Liver (tissue), 8 donors: ENCODE measurements at regions not wholly inside any gene's neighbourhood (a gene's known extent, or its start where the extent isn't known, plus 50 kb on each side); places are given as distances from the start of the nearest gene placed in this dataset.
A peak's percentile ranks its signal among the peaks of the same experiment; 100 is the strongest.

Source experiments
- DNase-seq: peaks from one replicate; pipeline ENCODE4 v3.0.0-alpha.2; 2017; ENCODE audit warnings: low spot score
- H3K27ac ChIP-seq, 2 donors: one replicate each; pipeline ENCODE4 v1.7.0; 2013; ENCODE audit warnings: inconsistent platforms in 2 of 2, low read length in 2 of 2, control low read depth in 1 of 2, low read depth in 1 of 2, mild to moderate bottlenecking in 1 of 2
- H3K27me3 ChIP-seq, 4 donors: one replicate each; pipeline versions ENCODE4 v1.6.1 to v1.7.0; 2013; ENCODE audit warnings: low read length in 3 of 4, inconsistent platforms in 1 of 4, mild to moderate bottlenecking in 1 of 4, moderate library complexity in 1 of 4; ENCODE audit not compliant: control insufficient read depth in 4 of 4, insufficient read depth in 4 of 4
- H3K36me3 ChIP-seq, 4 donors: one replicate each; pipeline versions ENCODE4 v1.6.1 to v1.7.0; 2013; ENCODE audit warnings: low read length in 3 of 4, mild to moderate bottlenecking in 3 of 4, low read depth in 1 of 4, moderate library complexity in 1 of 4; ENCODE audit not compliant: control insufficient read depth in 4 of 4, insufficient read depth in 3 of 4
- H3K4me1 ChIP-seq, 4 donors: one replicate each; pipeline versions ENCODE4 v1.6.1 to v1.7.0; 2013; ENCODE audit warnings: low read length in 3 of 4, mild to moderate bottlenecking in 3 of 4, moderate library complexity in 1 of 4; ENCODE audit not compliant: control insufficient read depth in 4 of 4, insufficient read depth in 4 of 4
- H3K4me3 ChIP-seq, 3 donors: one replicate each; pipeline versions ENCODE4 v1.6.1 to v1.7.0; 2013; ENCODE audit warnings: low read length in 3 of 3, control low read depth in 1 of 3, low read depth in 1 of 3, mild to moderate bottlenecking in 1 of 3
- H3K9ac ChIP-seq, 2 donors: one replicate each; pipeline ENCODE4 v1.7.0; 2013; ENCODE audit warnings: low read length in 2 of 2, mild to moderate bottlenecking in 2 of 2, moderate library complexity in 2 of 2, control low read depth in 1 of 2, low read depth in 1 of 2
- H3K9me3 ChIP-seq, 4 donors: one replicate each; pipeline versions ENCODE4 v1.6.1 to v1.7.0; 2013; ENCODE audit warnings: low read length in 3 of 4; ENCODE audit not compliant: control insufficient read depth in 4 of 4
- CTCF ChIP-seq: fragments of 150-350 bp; IDR thresholded peaks from 2 replicates; pipeline ENCODE4 v1.5.1; 2017; ENCODE audit warnings: improper control_type of control experiment, low read depth, low read length; ENCODE audit not compliant: missing input control
- EGR1 ChIP-seq, 2 donors: IDR thresholded peaks; 2 replicates each; pipeline ENCODE4 v1.6.1; 2016 to 2018; ENCODE audit warnings: antibody characterized with exemption in 2 of 2, low read depth in 2 of 2
- FOXA1 ChIP-seq: IDR thresholded peaks from 2 replicates; pipeline ENCODE4 v1.6.1; 2016; ENCODE audit warnings: antibody characterized with exemption
- FOXA2 ChIP-seq: IDR thresholded peaks from 2 replicates; pipeline ENCODE4 v1.6.1; 2016; ENCODE audit warnings: antibody characterized with exemption
- HNF4A ChIP-seq, 2 donors: conservative IDR thresholded peaks; 2 replicates each; pipeline ENCODE4 v1.6.1; 2016; ENCODE audit warnings: antibody characterized with exemption in 2 of 2, mild to moderate bottlenecking in 2 of 2
- HNF4G ChIP-seq: IDR thresholded peaks from 2 replicates; pipeline ENCODE4 v1.6.1; 2016; ENCODE audit warnings: antibody characterized with exemption
- NR2F2 ChIP-seq: IDR thresholded peaks from 2 replicates; pipeline ENCODE4 v1.6.1; 2016; ENCODE audit warnings: antibody characterized with exemption
- RAD21 ChIP-seq, 2 donors: IDR thresholded peaks; 2 replicates each; pipeline ENCODE4 v1.6.1; 2016; ENCODE audit warnings: antibody characterized with exemption in 2 of 2, mild to moderate bottlenecking in 2 of 2
- RXRA ChIP-seq, 2 donors: IDR thresholded peaks; 2 replicates each; pipeline ENCODE4 v1.6.1; 2017 to 2018; ENCODE audit warnings: antibody characterized with exemption in 2 of 2, mild to moderate bottlenecking in 1 of 2
- TAF1 ChIP-seq: conservative IDR thresholded peaks from 2 replicates; pipeline ENCODE4 v1.6.1; 2016; ENCODE audit warnings: antibody characterized with exemption, mild to moderate bottlenecking
- YY1 ChIP-seq: IDR thresholded peaks from 2 replicates; pipeline ENCODE4 v1.6.1; 2016; ENCODE audit warnings: antibody characterized with exemption, mild to moderate bottlenecking
- WGBS: extraction: QIAGEN DNeasy Blood & Tissue Kit; methylation state at CpG from one replicate; pipeline ENCODE4 v1.1.7; 2013; 5-methylcytosine and 5-hydroxymethylcytosine counted together
- TF ChIP-seq, protein P1 (sequence below): IDR thresholded peaks from 2 replicates; pipeline ENCODE4 v1.6.1; 2016; ENCODE audit warnings: antibody characterized with exemption
- TF ChIP-seq, protein P2 (sequence below): IDR thresholded peaks from 2 replicates; pipeline ENCODE4 v1.6.1; 2016; ENCODE audit warnings: antibody characterized with exemption
- TF ChIP-seq, protein P3 (sequence below): IDR thresholded peaks from 2 replicates; pipeline ENCODE4 v1.6.1; 2016; ENCODE audit warnings: antibody characterized with exemption, mild to moderate bottlenecking
- TF ChIP-seq, protein P4 (sequence below): IDR thresholded peaks from 2 replicates; pipeline ENCODE4 v1.6.1; 2016; ENCODE audit warnings: antibody characterized with exemption
- donor health status: healthy.
- donor health status: healthy.
- donor health status: healthy.
- donor health status: healthy.
- donor health status: healthy.

DNA sequence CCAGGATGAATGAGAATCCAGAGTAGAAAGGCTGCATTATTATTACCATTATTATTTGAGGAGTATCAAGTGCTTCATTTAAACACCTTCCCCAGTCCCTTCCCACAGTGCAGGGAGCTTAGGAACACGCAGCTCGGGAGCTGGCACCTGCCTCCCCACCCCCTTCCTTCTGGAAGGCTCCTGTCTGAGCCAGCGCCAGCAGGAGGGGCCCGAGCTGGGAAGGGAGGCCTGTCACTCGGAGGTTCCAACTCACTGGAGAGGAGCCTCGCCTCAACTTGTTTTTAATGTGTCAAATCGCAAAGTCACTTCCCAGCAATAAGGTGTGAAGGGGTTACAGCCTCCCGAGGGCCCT, 156.4 kb upstream of the IRX4 start:
- H3K9ac ChIP-seq = no peak overlapping the region
- H3K27me3 ChIP-seq = no peaks in the 10 kb centered on the region
- WGBS = 66% methylated on average over 8 of the region's 8 CpGs
- H3K36me3 ChIP-seq = no peaks in the 10 kb centered on the region
- no peak overlapping the region for H3K27ac ChIP-seq
- no peak overlapping the region for H3K4me3 ChIP-seq
- no peaks in the 10 kb centered on the region for H3K9me3 ChIP-seq
- peaks cover 0 to 4% (median 2%) of the 10 kb centered on the region in 4 donors for H3K4me1 ChIP-seq
- DNase-seq = no peak
- no peak for TF ChIP-seq YY1
- no peak for TF ChIP-seq TAF1
- no peak for TF ChIP-seq RAD21 (IDR thresholded peaks at IDR 0.05)
- TF ChIP-seq, protein P1, sequence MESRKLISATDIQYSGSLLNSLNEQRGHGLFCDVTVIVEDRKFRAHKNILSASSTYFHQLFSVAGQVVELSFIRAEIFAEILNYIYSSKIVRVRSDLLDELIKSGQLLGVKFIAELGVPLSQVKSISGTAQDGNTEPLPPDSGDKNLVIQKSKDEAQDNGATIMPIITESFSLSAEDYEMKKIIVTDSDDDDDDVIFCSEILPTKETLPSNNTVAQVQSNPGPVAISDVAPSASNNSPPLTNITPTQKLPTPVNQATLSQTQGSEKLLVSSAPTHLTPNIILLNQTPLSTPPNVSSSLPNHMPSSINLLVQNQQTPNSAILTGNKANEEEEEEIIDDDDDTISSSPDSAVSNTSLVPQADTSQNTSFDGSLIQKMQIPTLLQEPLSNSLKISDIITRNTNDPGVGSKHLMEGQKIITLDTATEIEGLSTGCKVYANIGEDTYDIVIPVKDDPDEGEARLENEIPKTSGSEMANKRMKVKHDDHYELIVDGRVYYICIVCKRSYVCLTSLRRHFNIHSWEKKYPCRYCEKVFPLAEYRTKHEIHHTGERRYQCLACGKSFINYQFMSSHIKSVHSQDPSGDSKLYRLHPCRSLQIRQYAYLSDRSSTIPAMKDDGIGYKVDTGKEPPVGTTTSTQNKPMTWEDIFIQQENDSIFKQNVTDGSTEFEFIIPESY = no peak
- no peak for TF ChIP-seq HNF4A (conservative IDR thresholded peaks at IDR 0.05)
- TF ChIP-seq FOXA2 = no peak
- no peak for TF ChIP-seq HNF4G
- TF ChIP-seq, protein P2, sequence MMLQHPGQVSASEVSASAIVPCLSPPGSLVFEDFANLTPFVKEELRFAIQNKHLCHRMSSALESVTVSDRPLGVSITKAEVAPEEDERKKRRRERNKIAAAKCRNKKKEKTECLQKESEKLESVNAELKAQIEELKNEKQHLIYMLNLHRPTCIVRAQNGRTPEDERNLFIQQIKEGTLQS = no peak

DNA sequence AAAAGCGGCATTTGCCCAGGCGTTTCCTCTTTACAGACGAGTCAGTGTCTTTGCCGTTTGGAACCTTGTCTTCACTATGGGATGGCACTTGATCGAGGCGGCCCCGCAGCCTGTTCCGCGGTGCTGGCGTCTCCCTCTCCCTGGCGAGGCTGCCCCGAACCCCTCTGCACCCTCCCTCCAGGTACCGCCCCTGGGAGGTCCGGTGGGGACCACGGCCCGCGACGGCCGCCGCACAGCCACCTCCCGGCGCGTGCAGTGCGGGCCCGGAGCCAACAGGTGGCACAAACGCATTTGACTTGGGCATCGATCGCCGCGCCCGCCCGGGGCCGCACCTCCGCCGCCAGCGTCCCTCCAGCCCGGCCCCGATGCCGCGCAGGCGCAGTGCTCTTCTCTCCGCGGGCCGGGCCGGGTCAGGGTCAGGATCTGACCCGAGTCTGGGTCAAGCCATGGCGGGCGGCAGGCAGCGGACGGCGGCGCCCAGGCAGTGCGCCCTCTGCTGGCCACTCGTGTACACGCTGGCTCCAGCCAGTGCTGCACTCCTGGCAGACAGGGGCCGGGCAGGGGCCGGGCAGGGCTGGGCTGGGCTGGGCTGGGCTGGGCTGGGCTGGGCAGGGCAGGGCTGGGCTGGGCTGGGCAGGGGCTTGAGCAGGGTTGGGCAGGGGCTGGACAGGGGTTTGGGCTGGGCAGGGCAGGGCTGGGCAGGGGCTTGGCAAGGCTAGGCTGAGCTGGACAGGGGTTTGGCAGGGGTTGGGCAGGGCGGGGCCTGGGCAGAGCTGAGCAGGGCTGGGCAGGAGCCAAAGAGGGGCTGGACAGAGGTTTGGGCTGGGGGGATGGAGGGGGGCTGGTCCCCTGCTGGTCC, 155.8 kb upstream of the IRX4 start:
- Histone ChIP-seq H3K36me3 (no peaks in the 10 kb centered on the region), H3K27me3 (no peaks in the 10 kb centered on the region), H3K27ac (no peak overlapping the region), H3K4me3 (peak overlapping the region in 1 of 3 donors; percentile 37), H3K9me3 (no peaks in the 10 kb centered on the region), H3K4me1 (peaks cover 0 to 4% (median 2%) of the 10 kb centered on the region in 4 donors), H3K9ac (no peak overlapping the region)
- DNase-seq = peak; percentile 77
- 7% methylated on average over 58 of the region's 58 CpGs for WGBS
- TF ChIP-seq RAD21 (IDR thresholded peaks at IDR 0.05) (peak; percentile 31 to 72), TAF1 (no peak), CTCF (peak; percentile 70), HNF4A (conservative IDR thresholded peaks at IDR 0.05) (no peak), NR2F2 (peak; percentile 42), FOXA1 (no peak), HNF4G (no peak), RXRA (IDR thresholded peaks at IDR 0.05) (peak in 1 of 2 donors; percentile 47), YY1 (no peak), EGR1 (IDR thresholded peaks at IDR 0.05; ENCODE audit: low read depth in 2 of 2) (no peak)
- TF ChIP-seq, protein P2 = no peak
- TF ChIP-seq, protein P3, sequence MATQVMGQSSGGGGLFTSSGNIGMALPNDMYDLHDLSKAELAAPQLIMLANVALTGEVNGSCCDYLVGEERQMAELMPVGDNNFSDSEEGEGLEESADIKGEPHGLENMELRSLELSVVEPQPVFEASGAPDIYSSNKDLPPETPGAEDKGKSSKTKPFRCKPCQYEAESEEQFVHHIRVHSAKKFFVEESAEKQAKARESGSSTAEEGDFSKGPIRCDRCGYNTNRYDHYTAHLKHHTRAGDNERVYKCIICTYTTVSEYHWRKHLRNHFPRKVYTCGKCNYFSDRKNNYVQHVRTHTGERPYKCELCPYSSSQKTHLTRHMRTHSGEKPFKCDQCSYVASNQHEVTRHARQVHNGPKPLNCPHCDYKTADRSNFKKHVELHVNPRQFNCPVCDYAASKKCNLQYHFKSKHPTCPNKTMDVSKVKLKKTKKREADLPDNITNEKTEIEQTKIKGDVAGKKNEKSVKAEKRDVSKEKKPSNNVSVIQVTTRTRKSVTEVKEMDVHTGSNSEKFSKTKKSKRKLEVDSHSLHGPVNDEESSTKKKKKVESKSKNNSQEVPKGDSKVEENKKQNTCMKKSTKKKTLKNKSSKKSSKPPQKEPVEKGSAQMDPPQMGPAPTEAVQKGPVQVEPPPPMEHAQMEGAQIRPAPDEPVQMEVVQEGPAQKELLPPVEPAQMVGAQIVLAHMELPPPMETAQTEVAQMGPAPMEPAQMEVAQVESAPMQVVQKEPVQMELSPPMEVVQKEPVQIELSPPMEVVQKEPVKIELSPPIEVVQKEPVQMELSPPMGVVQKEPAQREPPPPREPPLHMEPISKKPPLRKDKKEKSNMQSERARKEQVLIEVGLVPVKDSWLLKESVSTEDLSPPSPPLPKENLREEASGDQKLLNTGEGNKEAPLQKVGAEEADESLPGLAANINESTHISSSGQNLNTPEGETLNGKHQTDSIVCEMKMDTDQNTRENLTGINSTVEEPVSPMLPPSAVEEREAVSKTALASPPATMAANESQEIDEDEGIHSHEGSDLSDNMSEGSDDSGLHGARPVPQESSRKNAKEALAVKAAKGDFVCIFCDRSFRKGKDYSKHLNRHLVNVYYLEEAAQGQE = no peak
- TF ChIP-seq, protein P4, sequence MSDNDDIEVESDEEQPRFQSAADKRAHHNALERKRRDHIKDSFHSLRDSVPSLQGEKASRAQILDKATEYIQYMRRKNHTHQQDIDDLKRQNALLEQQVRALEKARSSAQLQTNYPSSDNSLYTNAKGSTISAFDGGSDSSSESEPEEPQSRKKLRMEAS = no peak
- TF ChIP-seq, protein P1 = no peak
